ENCODE measurements at regions not wholly inside any gene's neighbourhood (a gene's known extent, or its start where the extent isn't known, plus 50 kb on each side); places are given as distances from the start of the nearest gene placed in this dataset.

DNA sequence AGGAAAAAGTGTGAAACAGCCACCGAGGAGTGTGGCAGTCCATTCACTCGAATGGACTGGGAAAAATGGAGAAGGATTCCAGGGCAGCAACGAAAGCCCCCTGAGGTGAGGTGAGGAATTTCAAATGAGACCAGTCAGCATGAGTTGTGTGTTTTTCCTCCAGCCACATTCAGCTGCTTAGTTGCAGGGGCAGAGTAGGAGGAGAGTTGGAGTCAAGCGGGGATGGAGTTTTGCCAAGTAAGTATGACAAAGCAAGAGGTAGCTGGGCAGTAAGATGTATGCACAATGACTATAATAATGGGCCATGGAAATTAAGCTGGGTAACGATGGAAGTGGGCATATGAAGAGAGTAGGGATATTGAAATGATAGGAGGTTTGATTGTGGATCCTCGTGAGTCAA, 64.4 kb downstream of the CCDC54 start:
- TF ChIP-seq DMAP1 (CRISPR knock-in tag; IDR thresholded peaks at IDR 0.05) (no peak), ZNF24 (IDR thresholded peaks at IDR 0.05) (no peak), CEBPB (IDR thresholded peaks at IDR 0.05; ENCODE audit: borderline replicate concordance, low read depth, low read length) (no peak)
- TF ChIP-seq, protein P1, sequence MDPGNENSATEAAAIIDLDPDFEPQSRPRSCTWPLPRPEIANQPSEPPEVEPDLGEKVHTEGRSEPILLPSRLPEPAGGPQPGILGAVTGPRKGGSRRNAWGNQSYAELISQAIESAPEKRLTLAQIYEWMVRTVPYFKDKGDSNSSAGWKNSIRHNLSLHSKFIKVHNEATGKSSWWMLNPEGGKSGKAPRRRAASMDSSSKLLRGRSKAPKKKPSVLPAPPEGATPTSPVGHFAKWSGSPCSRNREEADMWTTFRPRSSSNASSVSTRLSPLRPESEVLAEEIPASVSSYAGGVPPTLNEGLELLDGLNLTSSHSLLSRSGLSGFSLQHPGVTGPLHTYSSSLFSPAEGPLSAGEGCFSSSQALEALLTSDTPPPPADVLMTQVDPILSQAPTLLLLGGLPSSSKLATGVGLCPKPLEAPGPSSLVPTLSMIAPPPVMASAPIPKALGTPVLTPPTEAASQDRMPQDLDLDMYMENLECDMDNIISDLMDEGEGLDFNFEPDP (CRISPR knock-in tag; conservative IDR thresholded peaks at IDR 0.05): no peak
